ENCODE measurements at regions not wholly inside any gene's neighbourhood (a gene's known extent, or its start where the extent isn't known, plus 50 kb on each side); places are given as distances from the start of the nearest gene placed in this dataset.
A peak's percentile ranks its signal among the peaks of the same experiment; 100 is the strongest.

DNA sequence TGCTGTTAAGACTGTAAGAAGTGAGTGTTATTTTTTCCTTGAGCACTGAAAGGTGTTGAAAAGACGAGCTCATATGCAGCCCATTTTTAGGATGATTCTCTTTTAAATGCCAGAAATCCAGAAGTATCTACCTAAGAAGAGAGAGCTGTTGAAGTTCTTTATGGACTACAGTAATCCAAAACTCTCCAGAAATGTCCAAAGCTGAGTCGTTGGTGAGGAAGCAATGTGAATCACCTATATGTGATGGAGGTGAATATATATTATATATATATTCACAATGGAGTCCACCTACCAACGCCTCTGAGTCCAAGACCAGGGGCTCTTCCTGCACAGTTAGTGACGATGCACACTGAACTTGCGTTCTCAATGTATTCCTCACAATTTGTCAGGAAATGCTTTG, 252.7 kb upstream of the PITRM1 start:
- Histone ChIP-seq H3K27me3 (ENCODE audit: insufficient read depth, poor library complexity, severe bottlenecking) (no peaks in the 10 kb centered on the region), H3K4me3 (replicated peaks; ENCODE audit: insufficient read depth, low read length) (no peak overlapping the region), H3K27ac (replicated peaks) (no peak overlapping the region)
- TF ChIP-seq CTCF (IDR thresholded peaks at IDR 0.05; ENCODE audit: insufficient read depth, low read length) (no peak), GABPA (IDR thresholded peaks at IDR 0.05; ENCODE audit: low read depth) (no peak), SPI1 (IDR thresholded peaks at IDR 0.05; ENCODE audit: borderline replicate concordance, low read depth) (no peak), REST (IDR thresholded peaks at IDR 0.05; ENCODE audit: insufficient replicate concordance, low read depth) (no peak), POLR2AphosphoS5 (IDR thresholded peaks at IDR 0.05; ENCODE audit: low read depth) (no peak)
- no peak for DNase-seq (ENCODE audit: low read depth in 1 of 2, low spot score in 1 of 2)

DNA sequence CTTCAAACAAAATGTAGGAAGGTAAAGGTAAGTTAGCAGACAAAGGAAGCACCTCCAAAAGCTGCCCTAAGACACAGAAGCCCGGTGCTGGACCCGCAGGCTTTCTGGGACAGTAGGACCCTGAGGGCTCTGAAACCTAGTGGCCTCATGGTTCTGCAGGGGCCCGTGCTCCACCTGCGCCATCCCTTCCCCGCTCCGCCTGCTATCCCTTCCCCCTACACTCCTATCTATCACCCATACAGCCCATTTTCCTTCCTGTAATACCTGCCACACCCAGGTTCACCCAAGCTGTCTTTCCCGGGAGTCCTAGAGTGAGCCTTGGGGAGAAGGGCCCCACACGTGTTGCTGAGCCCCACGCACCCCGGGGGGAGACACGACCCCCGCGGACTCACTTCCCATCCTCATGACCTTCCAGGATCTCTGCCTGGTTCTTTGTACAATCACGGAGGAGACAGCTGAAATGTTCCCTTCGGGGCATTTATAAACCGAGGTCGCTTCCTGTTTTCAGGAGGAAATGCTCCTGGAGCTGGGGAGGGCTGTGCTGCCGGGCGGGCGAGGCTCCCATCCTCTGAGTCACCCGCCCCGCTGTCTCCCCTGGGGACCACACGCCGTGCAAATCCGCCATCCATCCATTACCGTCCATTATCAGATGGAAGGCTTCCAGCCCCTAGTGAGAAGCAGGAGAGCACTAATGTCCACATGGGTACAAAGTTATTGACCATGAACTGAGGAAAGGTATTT, 251.7 kb upstream of the PITRM1 start:
- peak in 1 of 2 experiments; percentile 1 for DNase-seq (ENCODE audit: low read depth in 1 of 2, low spot score in 1 of 2)
- Histone ChIP-seq H3K27ac (replicated peaks) (no peak overlapping the region), H3K27me3 (ENCODE audit: insufficient read depth, poor library complexity, severe bottlenecking) (no peaks in the 10 kb centered on the region), H3K4me3 (replicated peaks; ENCODE audit: insufficient read depth, low read length) (no peak overlapping the region)
- no peak for TF ChIP-seq GABPA (IDR thresholded peaks at IDR 0.05; ENCODE audit: low read depth)
- 0 out of 2 replicates have a peak, but pooled peaks have one; percentile 23 for TF ChIP-seq SPI1 (IDR thresholded peaks at IDR 0.05; ENCODE audit: borderline replicate concordance, low read depth)

DNA sequence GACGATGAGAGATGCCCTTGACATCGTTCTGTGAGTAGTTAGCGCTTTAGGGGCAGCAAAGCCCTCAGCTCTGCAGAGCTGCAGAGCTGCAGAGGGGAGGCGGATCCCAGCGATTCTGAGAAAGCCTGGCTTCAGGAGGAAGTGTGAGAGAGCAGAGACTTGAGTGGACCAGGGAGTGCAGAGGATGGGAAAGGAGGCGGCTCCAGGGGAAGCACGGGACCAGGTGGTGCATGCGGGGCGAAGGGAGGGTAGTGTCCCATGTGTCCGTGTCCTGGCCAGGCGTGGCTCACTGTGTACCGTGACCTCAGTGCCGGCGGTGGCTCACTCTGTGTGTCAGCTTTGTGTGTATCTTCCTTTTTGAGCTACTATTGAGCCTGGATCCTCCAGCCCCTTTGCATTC, 250.8 kb upstream of the PITRM1 start:
- DNase-seq (ENCODE audit: low read depth in 1 of 2, low spot score in 1 of 2), result no peak
- Histone ChIP-seq H3K4me3 (replicated peaks; ENCODE audit: insufficient read depth, low read length) (no peak overlapping the region), H3K27ac (replicated peaks) (no peak overlapping the region), H3K27me3 (ENCODE audit: insufficient read depth, poor library complexity, severe bottlenecking) (no peaks in the 10 kb centered on the region)
- no peak for TF ChIP-seq SPI1 (IDR thresholded peaks at IDR 0.05; ENCODE audit: borderline replicate concordance, low read depth)
- TF ChIP-seq GABPA (IDR thresholded peaks at IDR 0.05; ENCODE audit: low read depth), result no peak
- no peak for TF ChIP-seq CTCF (IDR thresholded peaks at IDR 0.05; ENCODE audit: insufficient read depth, low read length)
- TF ChIP-seq REST (IDR thresholded peaks at IDR 0.05; ENCODE audit: insufficient replicate concordance, low read depth), result no peak
- no peak for TF ChIP-seq POLR2AphosphoS5 (IDR thresholded peaks at IDR 0.05; ENCODE audit: low read depth)

DNA sequence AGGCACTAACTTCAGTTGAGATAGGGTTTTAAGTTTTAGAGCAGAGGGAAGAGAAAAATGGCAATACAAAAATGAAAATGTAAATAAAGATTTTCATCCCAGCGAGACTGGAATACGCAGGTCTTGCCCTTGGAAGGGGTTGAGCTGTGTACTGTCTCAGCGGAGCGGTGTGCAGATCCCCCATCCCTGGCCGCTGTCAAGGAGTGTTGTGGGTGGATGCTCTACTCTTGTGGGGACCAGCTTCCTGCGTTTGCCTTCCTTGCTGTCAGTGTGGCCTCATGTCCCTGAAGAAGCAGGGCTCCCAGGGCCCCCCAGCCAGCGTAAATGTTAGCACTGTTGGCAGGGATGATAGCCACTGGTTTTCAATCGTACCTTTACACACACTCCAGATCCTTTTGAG, 249.7 kb upstream of the PITRM1 start:
- Histone ChIP-seq H3K27ac (replicated peaks) (no peak overlapping the region), H3K27me3 (ENCODE audit: insufficient read depth, poor library complexity, severe bottlenecking) (no peaks in the 10 kb centered on the region), H3K4me3 (replicated peaks; ENCODE audit: insufficient read depth, low read length) (no peak overlapping the region)
- DNase-seq (ENCODE audit: low read depth in 1 of 2, low spot score in 1 of 2), result no peak
- no peak for TF ChIP-seq CTCF (IDR thresholded peaks at IDR 0.05; ENCODE audit: insufficient read depth, low read length)
- no peak for TF ChIP-seq POLR2AphosphoS5 (IDR thresholded peaks at IDR 0.05; ENCODE audit: low read depth)
- no peak for TF ChIP-seq REST (IDR thresholded peaks at IDR 0.05; ENCODE audit: insufficient replicate concordance, low read depth)
- TF ChIP-seq GABPA (IDR thresholded peaks at IDR 0.05; ENCODE audit: low read depth), result no peak
- TF ChIP-seq SPI1 (IDR thresholded peaks at IDR 0.05; ENCODE audit: borderline replicate concordance, low read depth), result no peak
